Anterior cingulate cortex (tissue), 58 donors: ENCODE measurements at regions not wholly inside any gene's neighbourhood (a gene's known extent, or its start where the extent isn't known, plus 50 kb on each side); places are given as distances from the start of the nearest gene placed in this dataset.
"Not testable (repeated sequence)": the region's sequence is repeated elsewhere in the genome, so short reads cannot be mapped to it uniquely, and the experiment has no call there.

Source experiments
- DNase-seq, 58 donors: peaks; one replicate each; lab custom pipeline; 2025; lab: John Stamatoyannopoulos, UW

DNA sequence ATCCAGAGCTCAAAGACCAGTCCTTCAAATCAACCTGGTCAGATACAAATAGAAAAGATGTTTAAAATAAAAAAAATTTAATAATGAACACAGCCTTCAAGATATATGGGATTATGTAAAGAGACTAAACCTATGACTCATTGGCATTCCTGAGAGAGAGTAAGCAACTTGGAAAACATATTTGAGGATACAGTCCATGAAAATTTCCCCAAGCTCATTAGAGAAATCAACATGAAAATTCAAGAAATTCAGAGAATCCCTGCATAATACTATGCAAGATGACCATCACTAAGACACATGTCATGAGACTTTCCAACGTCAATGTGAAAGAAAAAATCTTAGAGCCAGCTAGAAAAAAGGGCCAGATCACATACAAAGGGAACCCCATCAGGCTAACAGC, 512.9 kb upstream of the PTGER4 start:
- no peak for DNase-seq

GRCh38 chr5:40165789-40166728, 513.7 kb upstream of the PTGER4 start:
- DNase-seq: no peak

- DNase-seq: no peak
These were observed 514.5 kb upstream of the PTGER4 start for GRCh38 chr5:40165106-40165788.

GRCh38 chr5:40160435-40160834, 519.3 kb upstream of the PTGER4 start:
- no peak for DNase-seq

DNA sequence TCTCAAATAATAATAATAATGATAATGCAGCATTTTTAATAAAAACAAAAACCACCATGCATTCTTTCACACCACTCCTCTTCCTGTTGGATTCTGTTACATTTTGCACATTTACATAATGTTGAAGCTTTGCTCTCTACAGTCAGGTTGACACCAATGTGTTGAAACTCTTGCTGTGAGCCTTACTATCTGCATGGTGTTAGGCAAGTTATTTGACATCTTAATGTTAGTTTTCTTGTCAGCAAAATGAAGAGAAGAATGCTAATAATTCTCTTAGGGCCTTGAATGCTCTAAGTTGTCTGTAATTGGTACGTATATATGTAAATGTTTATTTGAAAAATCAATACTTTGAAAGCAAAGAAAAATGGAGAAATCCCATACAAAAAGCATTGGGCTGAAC, 525.5 kb upstream of the PTGER4 start:
- no peak for DNase-seq

DNA sequence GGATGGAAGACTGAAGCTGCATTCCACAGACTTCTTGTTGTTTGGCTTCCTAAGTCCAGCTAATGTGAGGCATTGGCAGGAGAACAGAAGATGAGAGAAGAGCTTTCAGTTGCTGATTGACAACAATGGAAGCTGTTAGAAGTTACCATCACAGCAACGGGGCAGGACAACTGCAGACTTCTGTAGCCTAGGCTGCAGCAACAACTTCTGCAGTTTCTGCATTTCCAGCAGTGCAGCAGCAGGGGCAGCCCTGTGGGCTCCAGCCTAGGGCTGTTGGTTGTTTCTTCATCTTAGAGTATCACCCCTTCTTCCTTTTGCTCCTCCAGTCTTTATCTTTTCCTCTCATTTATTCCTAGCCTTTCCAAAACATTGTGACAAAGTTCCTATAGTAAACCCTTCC, 528.8 kb upstream of the PTGER4 start:
- no peak for DNase-seq

- DNase-seq: no peak
These were observed 537.8 kb upstream of the PTGER4 start for GRCh38 chr5:40141896-40142295.

GRCh38 chr5:40141418-40141817, 538.3 kb upstream of the PTGER4 start:
- no peak for DNase-seq

GRCh38 chr5:40137223-40137622, 542.5 kb upstream of the PTGER4 start:
- no peak for DNase-seq

GRCh38 chr5:40134883-40135520, 544.7 kb upstream of the PTGER4 start:
- DNase-seq: no peak

- no peak for DNase-seq
These were observed 555.3 kb upstream of the PTGER4 start for GRCh38 chr5:40124367-40124766.

GRCh38 chr5:40121236-40121635, 558.5 kb upstream of the PTGER4 start:
- no peak for DNase-seq

GRCh38 chr5:40112875-40113274, 566.8 kb upstream of the PTGER4 start:
- no peak for DNase-seq

DNA sequence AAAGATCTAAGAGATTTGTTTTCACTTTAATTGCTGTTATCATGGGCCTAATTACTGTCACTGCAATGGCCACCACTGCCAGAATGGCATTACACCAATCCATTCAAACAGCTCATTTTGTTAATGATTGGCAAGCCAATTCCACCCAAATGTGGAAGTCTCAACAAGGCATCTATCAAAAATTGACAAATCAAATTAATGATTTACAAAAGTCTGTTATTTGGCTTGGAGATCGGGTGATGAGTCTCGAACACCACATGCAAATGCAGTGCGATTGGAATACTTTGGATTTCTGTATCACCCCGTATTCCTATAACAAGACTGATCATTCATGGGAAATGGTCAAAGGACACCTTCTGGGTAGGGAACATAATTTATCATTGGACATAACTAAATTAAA, 568.7 kb upstream of the PTGER4 start:
- DNase-seq: not testable (repeated sequence)

- DNase-seq: not testable (repeated sequence)
These were observed 570.8 kb upstream of the PTGER4 start for GRCh38 chr5:40108764-40109390.

- not testable (repeated sequence) for DNase-seq
These were observed 571.9 kb upstream of the PTGER4 start for GRCh38 chr5:40107786-40108185.

DNA sequence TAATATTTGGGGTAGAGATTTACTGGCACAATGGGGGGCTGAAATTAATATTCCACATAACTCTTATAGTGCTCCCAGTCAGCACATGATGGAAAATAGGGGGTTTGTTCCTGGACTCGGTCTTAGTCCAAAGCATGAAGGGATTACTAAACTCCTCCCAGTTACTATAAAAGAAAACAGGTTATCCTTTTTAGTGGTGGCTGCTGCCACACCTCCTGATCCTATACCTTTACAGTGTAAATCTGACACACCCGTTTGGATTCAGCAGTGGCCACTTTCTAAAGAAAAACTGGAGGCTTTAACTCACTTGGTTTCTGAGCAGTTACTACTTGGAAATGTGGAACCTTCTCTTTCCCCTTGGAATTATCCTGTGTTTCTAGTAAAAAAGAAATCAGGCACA, 572.9 kb upstream of the PTGER4 start:
- no peak for DNase-seq

DNA sequence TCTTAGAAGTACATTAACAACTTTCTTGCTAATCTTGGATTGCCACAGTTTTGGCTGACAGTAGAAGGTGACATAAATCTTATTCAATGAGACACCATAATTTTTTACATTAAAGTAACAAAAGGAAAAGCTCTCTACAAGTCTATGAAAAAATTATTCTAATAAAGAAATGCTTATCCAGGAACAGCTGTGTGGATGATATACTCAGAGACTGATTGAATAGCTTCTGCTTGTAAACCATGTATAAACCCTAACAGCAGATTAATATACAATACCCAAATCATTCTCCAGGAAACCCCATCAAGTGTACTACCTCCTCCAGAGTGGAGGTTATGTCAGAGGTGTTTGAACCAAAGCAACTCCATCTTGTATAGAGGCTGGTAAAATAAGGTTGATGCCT, 581.4 kb upstream of the PTGER4 start:
- DNase-seq: no peak

- no peak for DNase-seq
These were observed 586.2 kb upstream of the PTGER4 start for GRCh38 chr5:40093550-40093949.

DNA sequence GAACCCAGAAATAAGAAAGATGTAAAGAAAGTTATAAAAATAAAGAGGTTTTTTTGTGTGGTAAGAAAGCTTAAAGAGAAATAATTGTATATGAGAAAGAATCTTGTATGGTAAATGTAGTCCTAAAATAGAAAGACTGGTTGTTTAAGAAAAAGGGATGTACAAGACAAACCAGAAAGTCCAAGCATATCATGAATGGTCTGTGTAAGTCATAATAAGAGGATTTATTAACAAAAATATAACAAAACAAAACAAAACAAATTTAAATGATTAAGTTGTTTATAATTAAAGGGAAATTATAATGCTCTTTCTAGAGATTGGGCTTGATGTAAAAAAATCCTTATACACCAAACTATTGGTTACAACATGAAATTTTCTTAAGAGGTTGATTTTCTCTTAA, 590.4 kb upstream of the PTGER4 start:
- DNase-seq: no peak

DNA sequence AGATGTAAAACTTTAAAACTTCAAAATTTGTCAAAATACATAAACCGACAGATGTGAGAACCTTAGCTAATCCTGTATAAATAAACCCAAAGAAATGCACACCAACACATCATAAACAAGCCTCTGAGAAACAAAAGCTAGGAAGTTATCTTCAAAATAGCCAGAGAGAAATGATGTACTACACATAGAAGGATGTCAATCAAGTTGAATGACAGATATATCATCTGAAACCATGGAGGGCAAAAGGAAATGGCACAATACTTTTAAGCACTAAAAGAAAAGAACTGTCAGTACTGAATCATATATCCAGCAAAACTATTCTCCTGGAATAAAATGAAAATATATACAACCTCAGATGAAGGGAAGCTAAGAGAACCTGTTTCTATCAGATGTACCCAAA, 595.1 kb upstream of the PTGER4 start:
- no peak for DNase-seq
